ENCODE measurements at regions not wholly inside any gene's neighbourhood (a gene's known extent, or its start where the extent isn't known, plus 50 kb on each side); places are given as distances from the start of the nearest gene placed in this dataset.

- TF ChIP-seq CTCF (IDR thresholded peaks at IDR 0.05) (no peak), POLR2A (IDR thresholded peaks at IDR 0.05) (no peak), POLR2AphosphoS5 (IDR thresholded peaks at IDR 0.05) (no peak)
- no peak for DNase-seq (ENCODE audit: low spot score)
- Histone ChIP-seq H3K27ac (no peak overlapping the region), H3K4me3 (no peak overlapping the region), H3K36me3 (no peaks in the 10 kb centered on the region), H3K27me3 (replicated peaks; ENCODE audit: insufficient read depth) (no peaks in the 10 kb centered on the region), H3K9me3 (no peaks in the 10 kb centered on the region), H3K4me1 (replicated peaks) (no peaks in the 10 kb centered on the region)
- intact Hi-C loops (cut with DNase I), result no loop called here
These were observed 681.1 kb upstream of the CADM2 start for GRCh38 chr3:84277562-84278224.

GRCh38 chr3:84292128-84292527 is 666.7 kb upstream of the CADM2 start:
- 26% methylated on average over 1 of the region's 1 CpG for WGBS
- no peaks in the 10 kb centered on the region for H3K36me3 ChIP-seq
- H3K27me3 ChIP-seq (replicated peaks; ENCODE audit: insufficient read depth), result no peaks in the 10 kb centered on the region
- no peaks in the 10 kb centered on the region for H3K4me1 ChIP-seq (replicated peaks)
- intact Hi-C loops (cut with DNase I), result no loop called here
- no peak for DNase-seq (ENCODE audit: low spot score)
- H3K9me3 ChIP-seq, result no peaks in the 10 kb centered on the region
- H3K27ac ChIP-seq, result no peak overlapping the region
- H3K4me3 ChIP-seq, result no peak overlapping the region
- TF ChIP-seq POLR2A (IDR thresholded peaks at IDR 0.05) (no peak), POLR2AphosphoS5 (IDR thresholded peaks at IDR 0.05) (no peak), CTCF (IDR thresholded peaks at IDR 0.05) (no peak)

GRCh38 chr3:84299329-84299728 is 659.5 kb upstream of the CADM2 start:
- WGBS, result 62% methylated on average over 6 of the region's 6 CpGs
- no peak for TF ChIP-seq POLR2A (IDR thresholded peaks at IDR 0.05)
- no peak for TF ChIP-seq CTCF (IDR thresholded peaks at IDR 0.05)
- no peak for TF ChIP-seq POLR2AphosphoS5 (IDR thresholded peaks at IDR 0.05)
- Histone ChIP-seq H3K9me3 (no peaks in the 10 kb centered on the region), H3K4me1 (replicated peaks) (no peaks in the 10 kb centered on the region), H3K36me3 (no peaks in the 10 kb centered on the region), H3K27ac (no peak overlapping the region), H3K27me3 (replicated peaks; ENCODE audit: insufficient read depth) (no peaks in the 10 kb centered on the region), H3K4me3 (no peak overlapping the region)
- intact Hi-C loops (cut with DNase I), result no loop called here
- DNase-seq (ENCODE audit: low spot score), result no peak

- Histone ChIP-seq H3K27ac (no peak overlapping the region), H3K4me1 (replicated peaks) (no peaks in the 10 kb centered on the region), H3K27me3 (replicated peaks; ENCODE audit: insufficient read depth) (no peaks in the 10 kb centered on the region), H3K4me3 (no peak overlapping the region), H3K9me3 (no peaks in the 10 kb centered on the region), H3K36me3 (no peaks in the 10 kb centered on the region)
- intact Hi-C loops (cut with DNase I), result no loop called here
- TF ChIP-seq CTCF (IDR thresholded peaks at IDR 0.05) (no peak), POLR2AphosphoS5 (IDR thresholded peaks at IDR 0.05) (no peak), POLR2A (IDR thresholded peaks at IDR 0.05) (no peak)
- 93% methylated on average over 11 of the region's 11 CpGs for WGBS
- DNase-seq (ENCODE audit: low spot score), result no peak
These were observed 654.6 kb upstream of the CADM2 start for GRCh38 chr3:84304214-84304613.

- intact Hi-C loops (cut with DNase I), result no loop called here
- DNase-seq (ENCODE audit: low spot score), result no peak
- TF ChIP-seq CTCF (IDR thresholded peaks at IDR 0.05) (no peak), POLR2A (IDR thresholded peaks at IDR 0.05) (no peak), POLR2AphosphoS5 (IDR thresholded peaks at IDR 0.05) (no peak)
- Histone ChIP-seq H3K27me3 (replicated peaks; ENCODE audit: insufficient read depth) (no peaks in the 10 kb centered on the region), H3K4me1 (replicated peaks) (no peaks in the 10 kb centered on the region), H3K36me3 (no peaks in the 10 kb centered on the region), H3K9me3 (no peaks in the 10 kb centered on the region), H3K27ac (no peak overlapping the region), H3K4me3 (no peak overlapping the region)
- 91% methylated on average over 1 of the region's 1 CpG for WGBS
These were observed 651.5 kb upstream of the CADM2 start for GRCh38 chr3:84307339-84307738.

Data from prostate gland (tissue), 2 donors.